CD4-positive, alpha-beta T cell treated with Interleukin-17A for 4 hours (primary cell): ENCODE measurements at regions not wholly inside any gene's neighbourhood (a gene's known extent, or its start where the extent isn't known, plus 50 kb on each side); places are given as distances from the start of the nearest gene placed in this dataset.
A peak's percentile ranks its signal among the peaks of the same experiment; 100 is the strongest.

Experiments
- DNase-seq: peaks from one replicate; pipeline ENCODE4 v3.0.0-alpha.2; 2020; ENCODE audit warnings: mixed read lengths

DNA sequence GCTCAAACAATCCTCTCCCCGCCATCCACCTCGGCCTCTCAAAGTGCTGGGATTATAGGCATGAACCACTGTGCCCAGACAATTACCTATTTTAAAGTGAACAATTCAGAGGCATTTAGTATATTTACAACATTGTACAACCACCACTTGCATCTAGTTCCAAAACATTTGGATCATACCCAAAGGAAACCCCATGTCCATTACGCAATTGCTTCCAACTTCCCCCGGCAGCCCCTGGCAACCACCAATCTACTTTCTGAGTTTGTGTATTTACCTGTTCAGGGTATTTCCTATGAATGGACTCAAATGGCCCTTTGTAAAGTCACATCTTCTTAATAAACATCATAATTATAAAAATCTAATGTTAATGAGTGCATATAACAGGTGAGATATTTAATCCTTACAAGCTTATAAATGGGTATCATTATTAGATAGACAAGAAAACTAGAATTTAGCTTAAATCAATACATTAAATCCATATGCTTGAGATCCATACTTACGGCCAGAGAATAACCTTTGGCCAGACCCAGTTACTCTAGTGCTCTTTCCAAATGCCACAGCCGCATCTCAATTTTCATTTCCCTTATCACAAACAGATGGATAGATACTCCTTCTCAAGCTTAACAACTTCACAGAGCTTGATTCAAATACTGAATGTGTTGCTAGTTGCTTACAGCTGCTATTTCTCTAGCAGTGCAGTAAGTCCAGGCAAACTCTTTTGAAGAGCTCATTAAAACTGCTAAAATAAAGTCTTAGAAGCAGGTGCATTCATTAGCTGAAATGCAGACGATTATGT, 133.4 kb upstream of the MKLN1 start:
- no peak for DNase-seq

DNA sequence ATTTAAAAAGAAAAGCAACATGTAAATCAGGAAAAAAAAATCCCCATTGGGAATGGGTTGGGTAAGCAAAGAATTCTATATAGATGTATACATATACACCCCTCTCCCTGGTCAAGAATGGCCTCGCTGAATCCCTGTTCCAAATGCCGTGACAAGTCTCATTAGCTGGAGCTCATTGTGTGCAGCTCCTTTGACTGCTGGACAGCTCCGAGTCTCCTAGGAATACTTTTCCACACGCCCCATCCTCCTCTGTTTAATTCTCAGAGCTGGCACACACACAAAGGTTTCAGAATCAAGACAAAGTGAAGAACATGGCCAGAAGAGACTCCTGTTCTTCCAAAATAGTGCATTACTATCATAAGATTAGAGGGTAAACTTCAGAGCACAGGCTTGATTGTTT, 130.9 kb upstream of the MKLN1 start:
- DNase-seq = no peak

DNA sequence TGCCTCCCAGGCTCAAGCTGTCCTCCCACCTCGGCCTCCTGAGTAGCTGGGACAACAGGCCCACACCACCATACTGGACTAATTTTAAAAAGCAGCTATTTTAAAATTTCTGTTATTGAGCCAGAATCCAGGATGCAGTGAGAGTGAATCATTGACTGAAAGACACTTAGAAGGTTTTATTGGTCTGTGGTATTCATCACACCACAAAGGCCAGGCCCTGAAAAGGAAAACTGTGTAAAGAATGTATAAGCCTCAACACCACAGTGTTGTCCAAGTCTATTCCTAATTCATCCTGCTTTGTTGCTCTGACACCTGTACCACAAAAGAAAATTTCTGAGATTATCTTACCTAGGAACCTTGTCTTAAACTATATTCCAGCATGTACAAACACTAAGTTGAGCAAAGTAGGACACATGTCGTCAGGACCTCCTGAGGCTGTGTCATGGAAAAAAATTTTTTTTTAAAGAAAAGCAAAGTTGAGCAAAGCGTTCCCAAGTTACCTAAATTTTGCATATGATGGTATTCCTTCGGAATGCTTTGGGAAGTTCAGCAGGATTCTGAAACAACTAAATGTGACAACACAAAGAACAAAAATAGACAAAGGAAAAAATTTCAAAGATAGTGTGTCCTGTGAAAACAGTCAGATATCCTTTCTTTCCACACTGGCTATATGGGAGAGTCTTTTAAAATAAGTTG, 129.6 kb upstream of the MKLN1 start:
- no peak for DNase-seq

- no peak for DNase-seq
Measured at GRCh38 chr7:131202451-131202850, 125.2 kb upstream of the MKLN1 start.

- DNase-seq = no peak
Measured at GRCh38 chr7:131203291-131203976, 124.2 kb upstream of the MKLN1 start.

DNA sequence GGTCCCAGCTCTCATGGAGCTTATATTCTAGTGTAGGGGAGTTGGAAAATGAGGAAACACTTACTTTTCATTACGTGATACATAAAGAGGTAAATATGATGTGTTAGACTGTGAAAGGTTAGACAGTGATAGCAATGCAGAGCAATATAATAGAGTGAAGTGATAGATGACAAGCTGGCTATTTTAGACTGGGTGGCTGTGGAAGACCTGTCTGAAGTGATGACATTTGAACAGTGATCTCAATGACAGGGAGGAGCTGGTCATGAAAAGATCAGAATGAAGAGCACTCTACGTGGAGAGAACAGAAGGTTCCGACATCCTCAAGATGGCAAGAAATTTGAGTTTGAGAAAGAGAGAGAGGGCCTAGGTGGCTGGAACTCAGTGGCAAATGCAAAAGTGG, 118.9 kb upstream of the MKLN1 start:
- no peak for DNase-seq

DNA sequence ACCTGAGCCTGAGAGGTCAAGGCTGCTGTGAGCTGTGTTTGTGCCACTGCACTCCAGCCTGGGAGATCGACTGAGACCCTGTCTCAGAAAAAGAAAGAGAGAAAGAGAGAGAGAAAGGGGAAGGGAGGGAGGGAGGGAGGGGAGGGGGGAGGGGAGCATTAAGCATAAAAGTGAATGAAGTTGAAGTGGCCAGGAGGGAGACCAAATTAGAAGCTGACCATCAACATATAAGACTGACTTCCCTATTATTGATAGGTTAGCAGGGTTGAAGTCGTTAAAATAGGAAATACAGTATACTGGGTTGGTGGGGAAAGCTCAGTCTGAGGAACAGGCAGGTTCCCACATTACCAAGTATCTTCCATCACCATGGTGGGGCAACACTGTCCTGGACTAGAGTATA, 117.1 kb upstream of the MKLN1 start:
- DNase-seq = no peak

GRCh38 chr7:131211500-131211899, 116.2 kb upstream of the MKLN1 start:
- no peak for DNase-seq

DNA sequence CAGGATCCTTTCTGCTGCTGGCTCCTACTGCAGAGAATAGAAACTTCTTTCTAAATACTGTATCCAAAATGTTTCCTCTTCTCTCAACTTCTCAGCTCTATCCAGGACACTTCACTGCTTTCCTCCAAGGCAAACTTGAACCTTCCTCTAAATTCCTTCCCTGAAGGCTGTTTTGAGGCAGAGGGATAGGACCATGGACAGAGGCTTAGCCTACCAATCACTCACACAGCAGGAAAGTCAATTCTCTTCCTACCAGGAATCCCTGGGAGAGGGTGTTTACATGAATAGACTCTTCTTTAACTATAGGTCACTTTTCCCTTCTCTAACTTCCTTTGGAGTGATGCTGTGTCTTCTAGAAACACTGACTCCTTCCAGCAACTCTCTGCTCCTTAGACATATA, 115.6 kb upstream of the MKLN1 start:
- DNase-seq = no peak

DNA sequence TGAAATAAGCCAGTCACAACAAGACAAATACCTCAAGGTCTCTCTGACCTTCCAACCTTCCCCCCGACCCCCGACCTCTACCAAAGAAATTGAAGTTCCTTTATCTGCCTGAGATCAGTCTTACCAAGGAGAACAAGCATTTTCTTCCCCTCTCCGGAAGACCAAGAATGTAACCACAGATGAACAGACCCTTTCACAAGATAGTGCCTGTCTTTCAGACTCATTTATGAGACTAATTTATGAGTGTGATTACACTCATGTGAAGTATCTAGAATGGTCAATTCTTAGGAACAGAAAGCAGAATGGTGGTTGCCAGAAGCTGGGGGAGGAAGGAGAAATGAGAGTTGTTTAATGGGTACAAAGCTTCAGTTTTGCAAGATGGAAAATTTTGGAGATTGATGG, 108.9 kb upstream of the MKLN1 start:
- DNase-seq = no peak

GRCh38 chr7:131219312-131220041, 108.2 kb upstream of the MKLN1 start:
- no peak for DNase-seq

DNA sequence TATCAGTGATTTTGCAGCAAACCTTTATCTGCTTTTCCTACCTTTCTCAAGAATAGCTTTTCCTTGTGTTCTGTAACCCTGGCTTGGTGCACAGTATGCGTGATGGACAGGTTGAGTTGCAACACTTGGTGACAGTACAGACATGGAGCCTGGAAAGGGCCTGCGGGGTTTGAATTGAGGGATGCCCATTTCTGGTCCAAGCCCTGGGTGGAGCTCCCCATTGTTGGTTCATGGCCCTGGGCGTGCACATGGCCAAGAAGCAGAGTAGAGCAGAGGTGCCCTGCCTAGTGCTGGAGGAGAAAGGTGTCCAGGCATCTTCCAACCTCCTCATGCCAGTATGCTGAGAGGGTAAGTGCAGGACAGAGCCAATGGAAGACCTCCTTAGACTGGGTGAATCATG, 106.6 kb upstream of the MKLN1 start:
- DNase-seq = no peak

- DNase-seq = no peak
Measured at GRCh38 chr7:131222171-131222570, 105.5 kb upstream of the MKLN1 start.

DNA sequence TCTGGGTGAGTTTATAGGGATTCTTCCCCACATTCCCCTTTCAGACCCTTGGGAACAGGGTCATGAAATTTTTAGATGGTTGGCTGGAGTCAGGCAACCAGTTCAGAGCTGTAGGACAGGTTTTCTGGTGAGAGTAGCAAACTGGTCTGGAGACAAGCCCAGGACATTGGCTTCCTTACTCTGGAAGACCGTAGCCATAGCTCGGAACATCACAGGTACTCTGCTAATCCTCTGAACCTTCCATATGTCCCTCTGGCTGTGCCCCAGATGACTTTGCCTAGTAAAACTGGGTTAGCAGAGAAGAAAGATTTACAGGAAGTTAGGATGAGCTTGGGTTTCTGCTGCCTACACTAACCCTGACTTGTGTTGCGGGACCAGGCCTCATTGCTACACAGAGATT, 104.5 kb upstream of the MKLN1 start:
- DNase-seq = no peak

- no peak for DNase-seq
Measured at GRCh38 chr7:131224996-131225395, 102.7 kb upstream of the MKLN1 start.

DNA sequence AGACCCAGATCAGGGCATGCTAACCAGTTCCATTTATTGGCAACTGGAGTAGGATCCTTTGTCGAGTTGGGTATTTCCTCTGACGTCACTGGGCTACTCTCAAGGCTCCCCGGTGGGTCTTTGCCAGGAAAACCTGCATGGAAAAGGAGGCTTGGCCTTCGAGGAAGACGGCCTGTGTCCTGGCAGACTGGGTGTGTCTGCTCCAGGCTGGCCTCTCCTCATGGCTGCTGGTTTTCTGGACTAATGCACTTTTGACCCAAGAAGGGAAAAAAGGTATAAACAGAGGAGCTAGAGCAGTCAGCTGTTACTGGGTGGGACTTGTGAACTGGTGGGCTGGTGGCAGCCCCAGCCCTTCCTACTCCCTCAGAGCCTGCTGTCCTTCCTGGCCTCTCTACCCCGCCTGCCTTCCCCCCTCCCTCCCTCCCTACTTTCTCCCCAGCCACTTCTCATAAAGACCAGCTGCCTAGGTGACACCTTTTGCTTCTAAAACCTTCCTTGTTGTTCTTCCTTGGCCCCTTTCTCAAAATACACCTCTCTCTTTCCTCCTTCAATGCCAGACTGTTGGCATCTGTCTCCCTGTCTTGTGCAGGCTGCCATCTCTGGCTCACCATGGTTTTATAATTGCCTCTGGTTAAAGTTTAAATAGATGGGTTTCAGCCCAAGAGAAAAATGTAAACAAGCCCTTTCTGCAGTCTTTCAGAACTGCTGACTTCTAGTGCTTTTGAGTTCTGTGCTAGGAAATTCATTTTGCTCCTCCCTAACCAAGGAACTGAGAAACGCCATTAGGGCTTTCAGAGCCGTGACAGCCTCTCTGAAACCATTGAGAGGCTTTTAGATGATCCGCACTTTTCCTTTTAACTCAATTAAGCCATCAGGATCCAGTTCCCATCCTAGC, 101.8 kb upstream of the MKLN1 start:
- no peak for DNase-seq

DNA sequence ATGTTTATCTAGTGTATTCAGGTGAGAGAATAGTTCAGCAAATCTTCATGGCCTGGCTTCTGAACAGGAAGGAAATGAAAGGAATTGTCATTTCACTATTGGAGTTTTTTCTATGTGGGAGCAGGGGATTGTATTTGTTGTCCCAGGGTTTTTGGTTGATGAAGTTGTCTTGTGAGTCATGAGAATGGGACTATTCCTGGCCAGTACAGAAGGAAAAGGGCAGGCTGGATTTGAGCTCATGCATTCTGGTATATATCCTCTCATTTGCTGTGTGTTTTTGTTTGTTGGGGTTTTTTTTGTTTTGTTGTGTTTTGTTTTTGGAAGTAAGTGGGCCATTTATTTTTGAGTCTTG, 101.2 kb upstream of the MKLN1 start:
- DNase-seq = no peak

GRCh38 chr7:131231381-131232220, 96.1 kb upstream of the MKLN1 start:
- peak; percentile 74 for DNase-seq

DNA sequence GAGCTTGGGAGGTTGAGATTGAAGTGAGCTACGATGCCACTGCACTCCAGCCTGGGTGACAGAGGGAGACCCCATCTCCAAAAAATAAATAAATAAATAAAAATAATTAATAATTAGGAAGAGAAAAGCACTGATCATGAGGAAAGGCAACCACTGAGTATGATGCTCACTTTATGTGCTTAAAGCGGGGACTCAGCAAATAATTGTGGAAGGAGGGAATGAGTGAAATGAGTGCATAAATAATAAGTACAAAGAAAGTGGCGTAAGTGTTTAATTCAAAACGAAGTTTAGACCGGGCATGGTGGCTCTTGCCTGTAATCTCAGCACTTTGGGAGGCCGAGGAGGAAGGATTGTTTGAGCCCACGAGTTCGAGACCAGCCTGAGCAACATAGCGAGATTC, 94.9 kb upstream of the MKLN1 start:
- no peak for DNase-seq

GRCh38 chr7:131233193-131233592, 94.5 kb upstream of the MKLN1 start:
- DNase-seq = no peak

DNA sequence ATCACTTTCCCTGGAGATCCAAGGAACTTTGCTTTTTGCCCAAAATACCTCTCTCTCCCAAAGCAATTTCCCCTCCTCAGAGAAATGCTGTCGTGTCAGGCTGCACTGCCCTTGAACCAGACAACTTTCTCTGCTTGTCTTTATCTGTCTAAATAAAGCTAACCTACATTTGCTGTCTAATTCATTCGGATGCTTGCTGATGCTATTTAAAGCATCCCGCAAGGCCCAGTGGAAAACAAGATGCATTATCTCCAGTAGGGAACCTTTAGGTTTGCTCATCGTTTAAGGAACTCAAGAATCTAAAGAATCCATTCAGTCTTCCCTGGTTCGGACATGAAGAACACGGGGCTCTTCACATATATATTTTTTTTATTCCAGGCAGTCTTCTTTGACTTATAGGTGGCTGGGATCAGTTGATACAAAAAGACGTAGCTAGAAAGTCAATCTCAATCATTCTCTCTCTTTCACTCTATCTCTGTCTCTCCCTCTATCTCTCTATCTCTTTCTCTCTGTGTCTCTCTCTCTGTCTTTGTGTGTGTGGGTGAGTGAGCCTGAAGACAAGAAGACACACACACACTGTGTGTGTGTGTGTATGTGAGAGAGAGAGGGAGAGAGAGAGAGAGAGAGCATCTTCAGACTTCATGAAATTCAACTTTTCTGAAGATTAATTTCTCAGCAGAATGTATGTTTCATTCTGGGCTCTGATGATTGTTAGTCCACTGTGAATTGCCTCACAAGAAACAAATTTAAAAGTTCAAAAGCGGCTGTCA, 92.8 kb upstream of the MKLN1 start:
- DNase-seq = no peak
